ENCODE measurements at regions not wholly inside any gene's neighbourhood (a gene's known extent, or its start where the extent isn't known, plus 50 kb on each side); places are given as distances from the start of the nearest gene placed in this dataset.

GRCh38 chr13:67950603-67951002 lies 720.5 kb upstream of the PCDH9 start:
- TF ChIP-seq EZH2phosphoT487 (conservative IDR thresholded peaks at IDR 0.05; ENCODE audit: low read length) (no peak), CTCF (IDR thresholded peaks at IDR 0.05; ENCODE audit: insufficient read depth, low read length, poor library complexity, severe bottlenecking) (no peak)
